GM12873 (cell line): ENCODE measurements at regions not wholly inside any gene's neighbourhood (a gene's known extent, or its start where the extent isn't known, plus 50 kb on each side); places are given as distances from the start of the nearest gene placed in this dataset.

Source experiments
- TF ChIP-seq, protein P1 (sequence below): IDR thresholded peaks from 2 replicates; pipeline ENCODE4 v1.5.1; 2012; ENCODE audit warnings: low read depth, mild to moderate bottlenecking, moderate library complexity, low read length, control low read depth; ENCODE audit not compliant: insufficient read depth; ENCODE audit errors: missing control alignments

- TF ChIP-seq, protein P1, sequence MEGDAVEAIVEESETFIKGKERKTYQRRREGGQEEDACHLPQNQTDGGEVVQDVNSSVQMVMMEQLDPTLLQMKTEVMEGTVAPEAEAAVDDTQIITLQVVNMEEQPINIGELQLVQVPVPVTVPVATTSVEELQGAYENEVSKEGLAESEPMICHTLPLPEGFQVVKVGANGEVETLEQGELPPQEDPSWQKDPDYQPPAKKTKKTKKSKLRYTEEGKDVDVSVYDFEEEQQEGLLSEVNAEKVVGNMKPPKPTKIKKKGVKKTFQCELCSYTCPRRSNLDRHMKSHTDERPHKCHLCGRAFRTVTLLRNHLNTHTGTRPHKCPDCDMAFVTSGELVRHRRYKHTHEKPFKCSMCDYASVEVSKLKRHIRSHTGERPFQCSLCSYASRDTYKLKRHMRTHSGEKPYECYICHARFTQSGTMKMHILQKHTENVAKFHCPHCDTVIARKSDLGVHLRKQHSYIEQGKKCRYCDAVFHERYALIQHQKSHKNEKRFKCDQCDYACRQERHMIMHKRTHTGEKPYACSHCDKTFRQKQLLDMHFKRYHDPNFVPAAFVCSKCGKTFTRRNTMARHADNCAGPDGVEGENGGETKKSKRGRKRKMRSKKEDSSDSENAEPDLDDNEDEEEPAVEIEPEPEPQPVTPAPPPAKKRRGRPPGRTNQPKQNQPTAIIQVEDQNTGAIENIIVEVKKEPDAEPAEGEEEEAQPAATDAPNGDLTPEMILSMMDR, result no peak
Observed at GRCh38 chr6:125659887-125660286, 89.5 kb upstream of the HEY2 start.

- TF ChIP-seq, protein P1, result no peak
Observed at GRCh38 chr6:125662296-125662695, 87.1 kb upstream of the HEY2 start.

GRCh38 chr6:125665295-125665814 lies 84.1 kb upstream of the HEY2 start:
- TF ChIP-seq, protein P1, result no peak

DNA sequence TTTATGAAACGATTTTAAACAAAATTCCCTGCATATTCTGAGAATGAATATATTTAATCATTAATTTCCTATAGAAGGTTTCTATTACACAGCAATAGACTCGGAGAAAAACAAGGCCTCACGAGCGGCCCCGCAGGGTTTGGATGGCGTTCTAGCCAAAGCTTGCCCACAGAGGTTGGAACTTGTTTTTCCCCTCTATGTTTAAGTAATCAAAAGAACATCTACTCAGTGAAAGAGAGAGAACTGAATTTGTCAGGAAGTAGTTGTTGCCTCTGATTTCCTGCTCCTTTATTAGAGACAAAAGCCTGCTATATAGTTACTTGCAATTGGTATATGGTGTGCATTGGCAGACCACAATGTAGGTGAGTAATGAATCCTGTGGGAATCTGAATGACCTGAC lies 82.1 kb upstream of the HEY2 start:
- TF ChIP-seq, protein P1, result no peak

- TF ChIP-seq, protein P1, result no peak
Observed at GRCh38 chr6:125668071-125668470, 81.4 kb upstream of the HEY2 start.

DNA sequence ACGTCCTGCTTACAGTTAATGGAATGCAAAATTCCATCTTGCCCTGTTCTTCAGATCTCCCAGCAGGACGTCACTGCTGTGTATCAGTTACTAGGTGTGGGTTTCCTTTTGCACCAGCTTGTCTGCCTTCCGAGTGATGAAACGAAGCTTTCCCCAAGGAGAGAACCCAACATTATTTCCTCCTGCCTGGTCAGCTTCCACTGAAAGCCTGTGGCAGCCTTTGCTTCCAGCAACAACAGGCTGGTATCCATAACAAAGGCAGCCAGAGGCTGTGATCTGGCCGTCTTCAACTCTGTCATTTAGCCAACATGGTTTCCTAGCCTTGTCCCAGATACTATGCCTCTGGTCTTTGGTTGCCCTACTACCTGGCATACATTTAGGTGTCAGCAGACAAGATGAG lies 78.9 kb upstream of the HEY2 start:
- TF ChIP-seq, protein P1, result no peak

DNA sequence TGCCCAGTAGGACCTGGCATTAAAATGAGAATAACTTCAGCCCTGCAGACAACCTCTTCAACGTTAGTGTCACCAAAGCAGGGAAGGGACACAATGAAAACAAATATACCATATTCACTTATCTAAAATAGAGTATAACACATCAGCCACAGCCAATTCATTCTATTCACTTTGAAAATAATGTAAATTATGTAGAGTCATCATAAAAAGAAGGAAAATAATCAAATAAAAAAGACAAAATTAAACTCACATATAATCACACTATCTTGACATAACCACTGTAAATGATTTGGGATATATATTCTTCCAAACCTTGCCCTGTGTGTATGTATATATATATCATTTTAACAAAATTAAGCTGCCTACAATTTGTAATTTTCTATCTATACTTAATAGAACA lies 78.1 kb upstream of the HEY2 start:
- TF ChIP-seq, protein P1, result no peak
